HepG2 (cell line): ENCODE measurements at regions not wholly inside any gene's neighbourhood (a gene's known extent, or its start where the extent isn't known, plus 50 kb on each side); places are given as distances from the start of the nearest gene placed in this dataset.

Experiments used
- ATAC-seq: fragments of 200-7000 bp; cut with Tn5 transposase; 3 replicates; pipeline ENCODE4 v1.9.1; 2020; ENCODE audit warnings: mild to moderate bottlenecking, moderate library complexity
- BruUV-seq: library from RNA; stranded (reverse); fragments of 400-500 nt; replicated peaks from 2 replicates; lab custom pipeline; 2021; lab: Mats Ljungman, UMichigan
- CTCF ChIA-PET: fragments of 300-600 bp; formaldehyde crosslinking; extraction: SDS; loops from one replicate; lab custom pipeline; 2021; ENCODE audit warnings: low total read pairs, inconsistent platforms, low intra/inter-chr PET ratio; lab: Yijun Ruan, JAX
- POLR2A ChIA-PET: fragments of 350-600 bp; sonication (Branson Sonifier 250); formaldehyde crosslinking; loops from one replicate; lab custom pipeline; 2020; ENCODE audit warnings: antibody characterized with exemption, inconsistent platforms; lab: Yijun Ruan, JAX
- DNase-seq: peaks from one replicate; pipeline ENCODE4 v3.0.0-alpha.2; 2015; ENCODE audit warnings: low spot score
- FAIRE-seq: peaks from 3 replicates; lab custom pipeline; 2011; peaks lifted over from hg19 to GRCh38; lab: Jason Lieb, UNC
- H2AFZ ChIP-seq: one replicate; pipeline ENCODE4 v1.6.1; 2011; ENCODE audit warnings: low read length, inconsistent platforms
- H3K27ac ChIP-seq: fragments of 300-600 bp; 3 replicates; pipeline ENCODE4 v1.8.0; 2011; ENCODE audit warnings: mixed run types, mild to moderate bottlenecking, mixed read lengths, low read length, inconsistent platforms; ENCODE audit not compliant: insufficient read depth; ENCODE audit errors: extremely low read length
- H3K27me3 ChIP-seq, 2 experiments: fragments of 200-600 bp in 1 of 2; 2 replicates in 1 of 2; 3 replicates in 1 of 2; pipeline versions ENCODE4 v1.6.0 to v1.8.0; 2011; ENCODE audit warnings: low read length in 2 of 2, mild to moderate bottlenecking in 2 of 2, moderate library complexity in 2 of 2, inconsistent platforms in 1 of 2; ENCODE audit not compliant: insufficient read depth in 2 of 2, control insufficient read depth in 1 of 2
- H3K36me3 ChIP-seq, 2 experiments: fragments of 200-600 bp in 1 of 2; replicated peaks in 1 of 2; 2 replicates in 1 of 2; 3 replicates in 1 of 2; pipeline versions ENCODE4 v1.5.1 to v1.8.0; 2011; ENCODE audit warnings: low read length in 2 of 2, inconsistent platforms in 1 of 2; ENCODE audit not compliant: insufficient read depth in 2 of 2, control insufficient read depth in 1 of 2
- H3K4me1 ChIP-seq: 2 replicates; pipeline ENCODE4 v1.5.1; 2012; ENCODE audit warnings: low read length, inconsistent platforms; ENCODE audit not compliant: insufficient read depth
- H3K4me2 ChIP-seq: 2 replicates; pipeline ENCODE4 v1.6.0; 2011; ENCODE audit warnings: low read depth, low read length, inconsistent platforms
- H3K4me3 ChIP-seq, 3 experiments: fragments of 200-600 bp in 1 of 3; sonication (generic), shearing (Covaris generic) in 1 of 3; replicated peaks in 1 of 3; 2 replicates each; pipeline ENCODE4 v1.5.1; 2011 to 2016; ENCODE audit warnings: low read length in 3 of 3, inconsistent platforms in 2 of 3, low read depth in 2 of 3, mild to moderate bottlenecking in 2 of 3, control low read depth in 1 of 3, mixed read lengths in 1 of 3; ENCODE audit not compliant: insufficient read depth in 1 of 3
- H3K79me2 ChIP-seq: one replicate; pipeline ENCODE4 v1.6.1; 2011; ENCODE audit warnings: low read length, inconsistent platforms; ENCODE audit not compliant: insufficient read depth
- H3K9ac ChIP-seq: 2 replicates; pipeline ENCODE4 v1.6.0; 2011; ENCODE audit warnings: mild to moderate bottlenecking, low read depth, low read length, inconsistent platforms; ENCODE audit not compliant: insufficient read depth
- H3K9me3 ChIP-seq: 2 replicates; pipeline ENCODE4 v1.5.1; 2012; ENCODE audit warnings: mild to moderate bottlenecking, low read length
- H4K20me1 ChIP-seq: 2 replicates; pipeline ENCODE4 v1.6.0; 2011; ENCODE audit warnings: inconsistent platforms, mild to moderate bottlenecking, low read length, moderate library complexity; ENCODE audit not compliant: insufficient read depth
- ARNTL ChIP-seq: sonication (generic); formaldehyde crosslinking; IDR thresholded peaks from 2 replicates; pipeline ENCODE4 v1.4.0; 2020; ENCODE audit warnings: mild to moderate bottlenecking, missing genetic modification reagents
- THAP11 ChIP-seq: IDR thresholded peaks from 2 replicates; pipeline ENCODE4 v1.6.1; 2016; ENCODE audit warnings: missing biosample characterization, missing genetic modification reagents
- ZNF17 ChIP-seq: sonication (generic); formaldehyde crosslinking; IDR thresholded peaks from 2 replicates; pipeline ENCODE4 v1.5.0; 2020; ENCODE audit warnings: mild to moderate bottlenecking, missing genetic modification reagents
- ZNF746 ChIP-seq: sonication (generic); formaldehyde crosslinking; IDR thresholded peaks from 2 replicates; pipeline ENCODE4 v1.8.0; 2022; ENCODE audit warnings: mild to moderate bottlenecking, missing genetic modification reagents
- WGBS: methylation state at CpG from one replicate; pipeline ENCODE4 v1.1.6; 2017; ENCODE audit warnings: low lambda C conversion rate; 5-methylcytosine and 5-hydroxymethylcytosine counted together
- in situ Hi-C: cut with HindIII; loops from 2 replicates; pipeline ENCODE4 v1.10.0; 2017; ENCODE audit warnings: low pct_unique_long_range_greater_than_20kb; ENCODE audit not compliant: extremely low pct_ligation_motif_present
- intact Hi-C: fragments of 100-400 bp; cut with micrococcal nuclease; formaldehyde crosslinking; loops from one replicate; pipeline ENCODE4 v1.10.0; 2022; ENCODE audit not compliant: unreplicated experiment
- TF ChIP-seq, protein P1 (sequence below): sonication (generic); formaldehyde crosslinking; IDR thresholded peaks from 2 replicates; pipeline ENCODE4 v1.5.0; 2020; ENCODE audit warnings: missing genetic modification reagents

DNA sequence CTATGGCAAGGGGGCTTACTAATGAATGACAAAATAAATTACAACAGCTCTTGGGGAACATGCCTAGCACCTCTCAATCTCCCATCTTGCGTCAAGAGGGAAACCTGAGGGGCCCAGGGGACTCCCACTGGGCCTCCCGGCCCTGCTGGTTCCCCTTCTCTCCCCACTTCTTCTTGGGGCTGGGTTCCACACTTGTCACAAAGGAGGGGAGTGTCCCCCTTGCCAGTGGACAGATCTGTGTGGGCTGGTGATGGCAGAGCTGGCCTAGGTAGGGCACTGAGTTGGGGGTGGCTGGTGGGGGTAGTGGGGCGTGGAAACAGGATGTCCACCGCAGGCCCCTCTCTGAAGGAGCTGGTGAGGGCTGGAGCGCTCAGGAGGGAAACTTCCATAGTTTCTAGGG lies 184.0 kb upstream of the HAAO start:
- peaks cover 99% of the 10 kb centered on the region for H3K4me1 ChIP-seq
- intact Hi-C loops (loop anchor here (5.0 to 10.0 kb wide), 3 partner anchors 111 to 508 kb away; no protein-coding TSS in a partner anchor), in situ Hi-C loops (loop anchor here (5.0 kb wide), 3 partner anchors 46 to 251 kb away; partner anchors contain the start of gene ZFP36L2)
- H3K27ac ChIP-seq: peak overlapping the region; percentile 93
- DNase-seq (no peak), FAIRE-seq (no peak), ATAC-seq (no peak)
- no peaks in the 10 kb centered on the region for H4K20me1 ChIP-seq
- no TSS peak for BruUV-seq
- H3K4me3 ChIP-seq: no peak overlapping the region
- H3K36me3 ChIP-seq: no peaks in the 10 kb centered on the region
- 92% methylated on average over 5 of the region's 5 CpGs for WGBS
- TF ChIP-seq ZNF17: no peak
- peak; percentile 31; the same call in 1 of the 2 replicates for TF ChIP-seq ZNF746
- no peak for TF ChIP-seq ARNTL (CRISPR knock-in tag)
- no peak for TF ChIP-seq THAP11 (CRISPR knock-in tag)
- TF ChIP-seq, protein P1, sequence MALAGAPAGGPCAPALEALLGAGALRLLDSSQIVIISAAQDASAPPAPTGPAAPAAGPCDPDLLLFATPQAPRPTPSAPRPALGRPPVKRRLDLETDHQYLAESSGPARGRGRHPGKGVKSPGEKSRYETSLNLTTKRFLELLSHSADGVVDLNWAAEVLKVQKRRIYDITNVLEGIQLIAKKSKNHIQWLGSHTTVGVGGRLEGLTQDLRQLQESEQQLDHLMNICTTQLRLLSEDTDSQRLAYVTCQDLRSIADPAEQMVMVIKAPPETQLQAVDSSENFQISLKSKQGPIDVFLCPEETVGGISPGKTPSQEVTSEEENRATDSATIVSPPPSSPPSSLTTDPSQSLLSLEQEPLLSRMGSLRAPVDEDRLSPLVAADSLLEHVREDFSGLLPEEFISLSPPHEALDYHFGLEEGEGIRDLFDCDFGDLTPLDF (CRISPR knock-in tag): no peak
- TF ChIP-seq, all 625 proteins: peak for 1
- Histone ChIP-seq H3K27me3 (no peaks in the 10 kb centered on the region), H3K9me3 (no peaks in the 10 kb centered on the region), H3K4me2 (no peak overlapping the region), H3K9ac (peak overlapping the region; percentile 36), H2AFZ (no peak overlapping the region), H3K79me2 (no peaks in the 10 kb centered on the region)
- ChIA-PET POLR2A (interaction anchor here (0.7 to 12.9 kb wide), 12 partner anchors 11 to 248 kb away, joined by 3 to 555 read pairs (median 10); partner anchors contain the start of gene ZFP36L2), CTCF (interaction anchor here (2.3 kb wide), 1 partner anchor 46 kb away, joined by 25 read pairs; no protein-coding TSS in a partner anchor)
